BLaER1 (cell line): ENCODE measurements at regions not wholly inside any gene's neighbourhood (a gene's known extent, or its start where the extent isn't known, plus 50 kb on each side); places are given as distances from the start of the nearest gene placed in this dataset.
"Not testable (repeated sequence)": the region's sequence is repeated elsewhere in the genome, so short reads cannot be mapped to it uniquely, and the experiment has no call there.

ENCODE experiments used
- H3K27ac ChIP-seq: shearing (Covaris generic); formaldehyde crosslinking; 2 replicates; pipeline ENCODE4 v1.8.1; 2022
- H3K27me3 ChIP-seq: shearing (Covaris generic); formaldehyde crosslinking; 2 replicates; pipeline ENCODE4 v1.8.1; 2022
- H3K36me3 ChIP-seq: shearing (Covaris generic); formaldehyde crosslinking; 2 replicates; pipeline ENCODE4 v1.8.1; 2022
- H3K4me1 ChIP-seq: shearing (Covaris generic); formaldehyde crosslinking; 2 replicates; pipeline ENCODE4 v1.8.1; 2022
- H3K4me2 ChIP-seq: shearing (Covaris generic); formaldehyde crosslinking; 2 replicates; pipeline ENCODE4 v1.8.1; 2022
- H3K4me3 ChIP-seq: shearing (Covaris generic); formaldehyde crosslinking; 2 replicates; pipeline ENCODE4 v1.8.1; 2022
- H3K9ac ChIP-seq: shearing (Covaris generic); formaldehyde crosslinking; 2 replicates; pipeline ENCODE4 v1.8.1; 2022
- H3K9me3 ChIP-seq: shearing (Covaris generic); formaldehyde crosslinking; 2 replicates; pipeline ENCODE4 v1.8.1; 2022
- H4K20me1 ChIP-seq: shearing (Covaris generic); formaldehyde crosslinking; 2 replicates; pipeline ENCODE4 v1.8.1; 2022
- Cebpa-rat ChIP-seq: shearing (Covaris generic); IDR thresholded peaks from 2 replicates; pipeline ENCODE4 v1.8.1; 2022

GRCh38 chr21:41573902-41574690, 66.1 kb upstream of the TMPRSS2 start:
- Histone ChIP-seq H4K20me1 (no peaks in the 10 kb centered on the region), H3K27me3 (no peaks in the 10 kb centered on the region), H3K4me3 (no peak overlapping the region), H3K4me1 (no peaks in the 10 kb centered on the region), H3K27ac (no peak overlapping the region), H3K9ac (no peak overlapping the region), H3K36me3 (no peaks in the 10 kb centered on the region), H3K9me3 (peaks cover 44% of the 10 kb centered on the region), H3K4me2 (no peak overlapping the region)
- TF ChIP-seq Cebpa-rat = no peak

DNA sequence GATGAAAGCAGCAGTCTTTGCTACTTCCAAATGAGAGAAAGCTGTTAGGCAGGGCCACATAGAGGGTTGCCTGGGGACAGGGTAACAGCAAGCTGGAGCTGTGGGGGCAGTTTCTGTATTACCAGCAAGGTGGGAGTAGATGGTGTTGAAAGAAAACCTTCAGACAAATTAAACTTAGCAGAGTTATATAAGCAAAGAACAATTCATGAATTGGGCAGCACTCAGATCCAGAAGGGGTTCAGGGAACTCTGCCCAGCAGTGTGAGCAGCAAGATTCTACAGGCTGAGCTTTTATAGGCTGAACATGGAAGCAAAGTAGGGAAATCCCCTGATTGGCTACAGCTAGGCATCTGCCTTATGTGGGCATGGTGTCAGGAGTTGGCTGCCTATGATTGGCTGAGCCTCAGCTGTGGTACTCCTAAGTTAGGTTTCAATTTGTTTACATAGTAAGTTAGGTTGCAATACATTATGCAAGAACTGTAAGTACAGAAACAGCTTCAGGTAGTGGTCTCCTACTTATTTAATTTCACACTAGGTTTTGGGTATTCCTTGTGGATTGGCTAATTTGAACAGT, 64.1 kb upstream of the TMPRSS2 start:
- no peaks in the 10 kb centered on the region for H3K36me3 ChIP-seq
- no peaks in the 10 kb centered on the region for H3K27me3 ChIP-seq
- H3K9me3 ChIP-seq = peaks cover 25% of the 10 kb centered on the region
- H3K4me1 ChIP-seq = no peaks in the 10 kb centered on the region
- no peak for TF ChIP-seq Cebpa-rat
- no peak overlapping the region for H3K4me3 ChIP-seq
- H3K4me2 ChIP-seq = no peak overlapping the region
- H3K9ac ChIP-seq = no peak overlapping the region
- no peaks in the 10 kb centered on the region for H4K20me1 ChIP-seq
- no peak overlapping the region for H3K27ac ChIP-seq

DNA sequence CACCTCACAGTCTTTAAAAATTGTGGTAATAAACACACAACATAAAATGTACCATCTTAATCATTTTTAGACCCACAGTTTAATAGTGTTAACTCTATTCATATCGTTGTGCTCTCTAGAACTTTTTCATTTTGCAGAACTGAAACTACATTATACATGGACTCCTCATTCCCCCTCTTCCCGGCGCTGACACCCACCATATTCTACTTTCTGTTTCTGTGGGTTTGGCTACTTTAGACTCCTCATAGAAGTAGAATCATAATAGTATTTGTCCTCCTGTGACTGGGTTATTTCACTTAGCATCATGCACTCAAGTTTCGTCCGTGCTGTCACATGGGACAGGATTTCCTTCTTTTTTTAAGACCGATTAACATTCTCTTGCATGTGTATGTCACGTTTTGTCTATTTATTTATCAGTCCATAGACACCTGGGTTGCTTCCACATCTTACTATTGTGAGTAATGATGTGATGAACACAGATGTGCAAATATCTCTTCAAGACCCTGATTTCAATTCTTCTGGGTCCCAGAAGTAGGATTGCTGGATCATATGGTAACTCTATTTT, 62.9 kb upstream of the TMPRSS2 start:
- no peaks in the 10 kb centered on the region for H3K36me3 ChIP-seq
- no peak overlapping the region for H3K9ac ChIP-seq
- no peak overlapping the region for H3K4me3 ChIP-seq
- H3K27me3 ChIP-seq = no peaks in the 10 kb centered on the region
- TF ChIP-seq Cebpa-rat = no peak
- no peaks in the 10 kb centered on the region for H4K20me1 ChIP-seq
- no peaks in the 10 kb centered on the region for H3K4me1 ChIP-seq
- H3K27ac ChIP-seq = no peak overlapping the region
- no peak overlapping the region for H3K4me2 ChIP-seq
- peaks cover 19% of the 10 kb centered on the region for H3K9me3 ChIP-seq

DNA sequence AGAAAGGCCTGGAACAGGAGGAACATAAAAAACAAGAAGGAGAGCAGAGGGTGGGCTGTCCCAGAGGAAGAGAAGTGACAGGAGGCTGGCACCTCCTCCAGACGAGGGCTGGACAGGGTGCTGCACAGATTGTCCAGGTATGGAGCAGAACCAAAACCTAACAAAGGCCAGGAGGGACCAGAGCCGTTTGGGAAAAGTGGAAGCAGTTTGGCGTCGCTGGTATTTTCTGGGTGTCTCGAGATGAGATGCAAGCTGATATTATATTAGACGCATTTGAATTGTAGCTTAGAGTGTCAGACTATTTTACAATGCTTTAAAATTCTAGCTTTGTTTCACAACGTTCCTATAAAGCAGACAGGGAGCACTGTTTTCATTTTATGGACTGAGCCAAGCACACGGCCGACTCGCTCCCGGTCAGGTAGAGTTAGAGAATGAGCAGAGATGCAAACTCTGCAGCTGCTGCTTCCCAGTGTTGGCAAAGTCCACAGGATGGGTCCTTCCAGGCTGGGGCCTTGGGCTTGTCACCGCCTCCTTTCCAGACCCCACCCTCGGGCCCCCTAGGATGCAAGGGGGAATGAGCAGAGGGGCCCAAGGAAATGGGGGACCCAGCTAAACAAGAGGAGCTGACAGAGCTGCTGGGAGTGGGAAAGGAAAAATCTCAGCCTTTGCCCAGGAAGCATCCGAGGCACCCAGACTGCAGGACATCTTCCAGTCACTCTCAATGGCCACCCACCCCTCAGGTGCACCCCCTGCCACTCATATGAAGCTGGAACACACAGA, 60.8 kb upstream of the TMPRSS2 start:
- 0 out of 2 replicates have a peak, but pooled peaks cover 7% of the 10 kb centered on the region for H3K9me3 ChIP-seq
- no peak overlapping the region for H3K4me2 ChIP-seq
- no peaks in the 10 kb centered on the region for H3K36me3 ChIP-seq
- no peaks in the 10 kb centered on the region for H4K20me1 ChIP-seq
- no peak overlapping the region for H3K27ac ChIP-seq
- H3K4me1 ChIP-seq = no peaks in the 10 kb centered on the region
- no peaks in the 10 kb centered on the region for H3K27me3 ChIP-seq
- TF ChIP-seq Cebpa-rat = no peak
- H3K4me3 ChIP-seq = no peak overlapping the region
- H3K9ac ChIP-seq = no peak overlapping the region

- H3K36me3 ChIP-seq = no peaks in the 10 kb centered on the region
- no peak overlapping the region for H3K4me2 ChIP-seq
- H3K9ac ChIP-seq = no peak overlapping the region
- H3K4me3 ChIP-seq = no peak overlapping the region
- H3K27me3 ChIP-seq = no peaks in the 10 kb centered on the region
- 0 out of 2 replicates have a peak, but pooled peaks cover 7% of the 10 kb centered on the region for H3K9me3 ChIP-seq
- H3K27ac ChIP-seq = no peak overlapping the region
- no peaks in the 10 kb centered on the region for H4K20me1 ChIP-seq
- no peak for TF ChIP-seq Cebpa-rat
- H3K4me1 ChIP-seq = no peaks in the 10 kb centered on the region
Observed at GRCh38 chr21:41567901-41568510, 60.0 kb upstream of the TMPRSS2 start.

DNA sequence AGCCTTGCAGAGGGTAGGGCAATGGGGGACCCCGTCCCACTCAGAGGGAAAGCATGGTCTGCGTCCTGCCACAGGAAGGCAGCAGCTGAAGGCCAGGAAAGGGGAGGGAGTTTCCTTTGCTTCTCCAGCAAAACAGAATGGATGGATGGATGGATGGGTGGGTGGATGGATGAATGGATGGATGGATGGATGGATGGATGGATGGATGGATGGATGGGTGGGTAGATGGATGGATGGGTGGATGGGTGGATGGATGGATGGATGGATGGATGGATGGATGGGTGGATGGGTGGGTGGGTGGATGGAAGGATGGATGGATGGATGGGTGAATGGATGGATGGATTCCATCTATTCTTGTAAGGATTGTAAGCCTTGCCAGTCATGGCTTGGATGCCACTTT, 59.3 kb upstream of the TMPRSS2 start:
- not testable (repeated sequence) for H3K9ac ChIP-seq

DNA sequence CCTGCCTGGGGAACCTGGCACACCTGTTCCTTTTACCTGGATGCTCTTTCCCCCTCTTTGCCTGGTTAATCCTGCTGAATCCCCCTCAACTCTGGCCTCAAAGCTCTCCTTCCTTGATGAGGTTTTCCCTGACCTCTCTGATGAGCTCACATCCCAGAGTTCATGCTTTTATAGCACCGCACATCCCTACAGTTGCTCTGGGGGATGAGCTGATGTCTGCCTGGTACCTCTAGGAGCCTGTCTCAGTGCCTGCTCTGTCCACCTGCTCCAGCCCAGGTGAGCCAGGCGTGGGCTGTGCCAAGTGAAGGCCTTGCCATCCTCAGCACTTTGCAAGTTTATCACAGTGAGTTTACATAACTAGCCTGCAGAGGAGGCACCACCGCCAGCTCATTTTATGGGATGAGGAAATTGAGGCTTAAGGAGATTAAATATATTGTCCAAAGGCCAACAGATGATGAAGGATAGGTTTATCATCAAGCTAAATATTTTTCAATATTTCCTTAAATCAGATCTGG, 58.6 kb upstream of the TMPRSS2 start:
- no peak overlapping the region for H3K27ac ChIP-seq
- no peak for TF ChIP-seq Cebpa-rat
- no peak overlapping the region for H3K4me3 ChIP-seq
- no peaks in the 10 kb centered on the region for H3K4me1 ChIP-seq
- H3K27me3 ChIP-seq = no peaks in the 10 kb centered on the region
- no peaks in the 10 kb centered on the region for H3K36me3 ChIP-seq
- no peak overlapping the region for H3K4me2 ChIP-seq
- 0 out of 2 replicates have a peak, but pooled peaks cover under 1% of the 10 kb centered on the region for H3K9me3 ChIP-seq
- no peaks in the 10 kb centered on the region for H4K20me1 ChIP-seq
- no peak overlapping the region for H3K9ac ChIP-seq

More for the DNA sequence above, 59.3 kb upstream of the TMPRSS2 start:
- not testable (repeated sequence) for H3K27ac ChIP-seq, H3K4me3 ChIP-seq, H3K27me3 ChIP-seq, H3K36me3 ChIP-seq, H4K20me1 ChIP-seq, H3K4me1 ChIP-seq, H3K9me3 ChIP-seq, H3K4me2 ChIP-seq

DNA sequence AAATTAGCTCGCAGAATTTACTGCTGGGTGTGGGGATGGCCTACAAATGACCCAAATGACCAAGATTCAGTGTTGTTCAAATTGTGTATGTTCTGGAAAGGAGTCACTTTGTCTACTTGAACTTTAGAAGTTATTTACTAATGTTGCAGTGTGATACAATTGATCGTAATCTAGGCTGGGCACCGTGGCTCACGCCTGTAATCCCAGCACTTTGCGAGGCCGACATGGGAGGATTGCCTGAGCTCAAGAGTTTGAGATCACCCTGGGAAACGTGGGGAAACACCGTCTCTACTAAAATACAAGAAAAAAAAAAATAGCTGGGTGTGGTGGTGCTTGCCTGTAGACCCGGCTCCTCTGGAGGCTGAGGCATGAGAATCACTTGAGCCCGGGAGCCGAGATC, 57.6 kb upstream of the TMPRSS2 start:
- Histone ChIP-seq H3K9me3 (no peaks in the 10 kb centered on the region), H3K27me3 (no peaks in the 10 kb centered on the region), H3K36me3 (no peaks in the 10 kb centered on the region), H3K4me1 (no peaks in the 10 kb centered on the region), H3K4me3 (no peak overlapping the region), H3K4me2 (no peak overlapping the region), H3K27ac (no peak overlapping the region), H4K20me1 (no peaks in the 10 kb centered on the region), H3K9ac (no peak overlapping the region)
- TF ChIP-seq Cebpa-rat = no peak

GRCh38 chr21:41564871-41565274, 56.9 kb upstream of the TMPRSS2 start:
- Histone ChIP-seq H3K4me3 (no peak overlapping the region), H3K9me3 (no peaks in the 10 kb centered on the region), H3K36me3 (no peaks in the 10 kb centered on the region), H3K4me2 (no peak overlapping the region), H4K20me1 (no peaks in the 10 kb centered on the region), H3K9ac (no peak overlapping the region), H3K27me3 (no peaks in the 10 kb centered on the region), H3K4me1 (no peaks in the 10 kb centered on the region), H3K27ac (no peak overlapping the region)
- TF ChIP-seq Cebpa-rat = no peak
